ENCODE measurements at regions not wholly inside any gene's neighbourhood (a gene's known extent, or its start where the extent isn't known, plus 50 kb on each side); places are given as distances from the start of the nearest gene placed in this dataset.

DNA sequence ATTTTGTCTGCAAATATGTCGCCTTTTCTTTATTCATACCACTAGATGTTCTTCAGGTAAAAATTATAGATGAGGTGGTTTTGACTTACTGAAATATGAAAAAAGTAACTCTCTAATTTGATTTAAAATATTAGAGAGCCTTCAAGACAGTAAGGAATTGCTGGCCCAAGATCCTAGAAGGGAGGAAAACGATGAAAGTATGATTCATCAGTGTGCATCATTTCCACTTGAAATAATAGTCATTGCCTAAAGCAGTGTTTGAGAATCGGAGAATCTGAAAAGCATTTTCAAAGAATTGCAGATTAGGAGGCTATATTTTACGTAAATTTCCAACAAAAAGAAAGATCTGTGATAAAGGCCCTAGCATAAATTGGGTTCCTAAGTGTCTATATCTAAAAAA is 1707.9 kb upstream of the PRR20A start:
- no peak for DNase-seq
- H3K36me3 Mint-ChIP-seq = no peaks in the 10 kb centered on the region
- H3K27ac Mint-ChIP-seq = no peak overlapping the region
- no peak overlapping the region for H3K27ac ChIP-seq (ENCODE audit: low read depth, low read length)
- no peaks in the 10 kb centered on the region for H3K27me3 ChIP-seq (ENCODE audit: insufficient read depth, low read length, poor library complexity, severe bottlenecking)
- H3K36me3 ChIP-seq (ENCODE audit: insufficient read depth, low read length) = no peaks in the 10 kb centered on the region
- no peaks in the 10 kb centered on the region for H3K4me1 ChIP-seq (ENCODE audit: insufficient read depth, low read length)
- CTCF ChIA-PET = no interaction called here
- H3K4me3 ChIP-seq (ENCODE audit: low read length) = no peak overlapping the region
- POLR2A ChIA-PET = no interaction called here
- peaks cover 6 to 23% (median 10%) of the 10 kb centered on the region in 5 donors for H3K9me3 Mint-ChIP-seq
- H3K4me1 Mint-ChIP-seq = no peaks in the 10 kb centered on the region
- H3K9me3 ChIP-seq (ENCODE audit: low read length) = no peaks in the 10 kb centered on the region
- no peaks in the 10 kb centered on the region for H3K27me3 Mint-ChIP-seq
- H3K4me3 Mint-ChIP-seq = no peak overlapping the region

- Mint-ChIP-seq H3K4me3 (no peak overlapping the region), H3K9me3 (peaks cover 9 to 22% (median 18%) of the 10 kb centered on the region in 5 donors), H3K4me1 (no peaks in the 10 kb centered on the region), H3K36me3 (no peaks in the 10 kb centered on the region), H3K27ac (no peak overlapping the region), H3K27me3 (no peaks in the 10 kb centered on the region)
- POLR2A ChIA-PET = no interaction called here
- Histone ChIP-seq H3K9me3 (ENCODE audit: low read length) (no peaks in the 10 kb centered on the region), H3K36me3 (ENCODE audit: insufficient read depth, low read length) (no peaks in the 10 kb centered on the region), H3K27ac (ENCODE audit: low read depth, low read length) (no peak overlapping the region), H3K27me3 (ENCODE audit: insufficient read depth, low read length, poor library complexity, severe bottlenecking) (no peaks in the 10 kb centered on the region), H3K4me1 (ENCODE audit: insufficient read depth, low read length) (no peaks in the 10 kb centered on the region), H3K4me3 (ENCODE audit: low read length) (no peak overlapping the region)
- CTCF ChIA-PET = no interaction called here
- no peak for DNase-seq
These were observed 1703.6 kb upstream of the PRR20A start for GRCh38 chr13:55437162-55437561.

DNA sequence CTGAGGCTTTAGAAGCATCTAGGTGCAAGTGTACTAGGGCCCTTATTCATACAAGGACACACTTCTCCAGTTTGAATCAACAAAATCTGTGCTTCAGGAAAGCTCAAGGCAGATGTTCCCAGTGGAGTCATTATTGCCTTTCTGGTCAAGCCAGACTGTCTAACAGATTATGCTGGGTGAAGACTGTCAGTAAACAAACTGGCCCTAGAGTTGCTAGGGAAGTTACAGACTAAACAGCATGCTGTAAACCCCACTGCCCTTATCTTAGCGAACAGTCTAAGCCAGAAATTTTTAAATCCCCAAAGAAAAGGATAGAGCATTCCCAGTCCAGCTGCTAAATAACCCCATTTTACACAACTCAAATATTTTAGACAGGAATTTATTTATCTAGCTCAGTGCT is 1701.3 kb upstream of the PRR20A start:
- H3K27me3 Mint-ChIP-seq = no peaks in the 10 kb centered on the region
- no peaks in the 10 kb centered on the region for H3K4me1 ChIP-seq (ENCODE audit: insufficient read depth, low read length)
- no peaks in the 10 kb centered on the region for H3K36me3 Mint-ChIP-seq
- no peak overlapping the region for H3K4me3 ChIP-seq (ENCODE audit: low read length)
- H3K36me3 ChIP-seq (ENCODE audit: insufficient read depth, low read length) = no peaks in the 10 kb centered on the region
- DNase-seq = no peak
- no peak overlapping the region for H3K27ac Mint-ChIP-seq
- no peaks in the 10 kb centered on the region for H3K4me1 Mint-ChIP-seq
- no peak overlapping the region for H3K27ac ChIP-seq (ENCODE audit: low read depth, low read length)
- no peaks in the 10 kb centered on the region for H3K27me3 ChIP-seq (ENCODE audit: insufficient read depth, low read length, poor library complexity, severe bottlenecking)
- H3K9me3 ChIP-seq (ENCODE audit: low read length) = no peaks in the 10 kb centered on the region
- ChIA-PET CTCF (no interaction called here), POLR2A (no interaction called here)
- peaks cover 9 to 18% (median 15%) of the 10 kb centered on the region in 5 donors for H3K9me3 Mint-ChIP-seq
- no peak overlapping the region for H3K4me3 Mint-ChIP-seq

DNA sequence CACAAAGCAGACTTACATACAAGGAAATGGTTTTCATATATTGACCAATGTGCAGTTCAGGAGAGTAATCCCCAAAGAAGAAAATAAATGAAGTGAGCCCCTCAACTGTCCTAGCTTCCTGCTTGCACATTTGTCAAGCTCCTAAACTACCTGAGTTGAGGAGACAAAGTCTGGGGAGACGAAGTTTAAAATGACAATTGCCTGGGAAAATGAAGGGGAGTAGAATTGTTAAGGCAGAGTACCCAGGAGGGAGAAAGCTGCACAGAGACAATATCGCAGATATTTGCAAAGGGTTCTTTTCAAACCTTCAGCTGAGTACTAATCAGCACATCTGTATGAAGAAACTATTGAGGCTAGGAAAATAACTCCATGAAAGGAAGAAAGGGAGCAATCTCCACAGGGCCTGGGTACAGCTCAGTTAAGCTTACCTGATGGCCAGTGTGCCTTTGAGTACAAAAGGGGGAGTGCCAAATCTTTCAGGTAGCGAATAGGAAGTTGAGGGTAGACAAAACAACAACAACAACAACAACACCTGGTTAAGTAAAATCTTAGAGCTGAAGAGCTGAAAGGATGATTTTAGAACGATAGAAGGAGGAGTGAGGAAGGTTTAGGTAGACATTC is 1700.1 kb upstream of the PRR20A start:
- POLR2A ChIA-PET = no interaction called here
- Histone ChIP-seq H3K4me1 (ENCODE audit: insufficient read depth, low read length) (no peaks in the 10 kb centered on the region), H3K9me3 (ENCODE audit: low read length) (no peaks in the 10 kb centered on the region), H3K27ac (ENCODE audit: low read depth, low read length) (no peak overlapping the region), H3K4me3 (ENCODE audit: low read length) (no peak overlapping the region), H3K27me3 (ENCODE audit: insufficient read depth, low read length, poor library complexity, severe bottlenecking) (no peaks in the 10 kb centered on the region), H3K36me3 (ENCODE audit: insufficient read depth, low read length) (no peaks in the 10 kb centered on the region)
- Mint-ChIP-seq H3K36me3 (no peaks in the 10 kb centered on the region), H3K27ac (no peak overlapping the region), H3K4me3 (no peak overlapping the region), H3K9me3 (peaks cover 6 to 20% (median 11%) of the 10 kb centered on the region in 5 donors), H3K4me1 (no peaks in the 10 kb centered on the region), H3K27me3 (no peaks in the 10 kb centered on the region)
- CTCF ChIA-PET = no interaction called here
- DNase-seq = no peak

GRCh38 chr13:55464222-55464621 is 1676.5 kb upstream of the PRR20A start:
- Mint-ChIP-seq H3K36me3 (peaks cover 0 to 3% (median 0%) of the 10 kb centered on the region in 3 donors), H3K4me1 (no peaks in the 10 kb centered on the region), H3K27me3 (no peaks in the 10 kb centered on the region), H3K27ac (no peak overlapping the region), H3K4me3 (no peak overlapping the region), H3K9me3 (peaks cover 2 to 27% (median 15%) of the 10 kb centered on the region in 5 donors)
- ChIA-PET POLR2A (no interaction called here), CTCF (no interaction called here)
- Histone ChIP-seq H3K9me3 (ENCODE audit: low read length) (no peaks in the 10 kb centered on the region), H3K27ac (ENCODE audit: low read depth, low read length) (no peak overlapping the region), H3K4me3 (ENCODE audit: low read length) (no peak overlapping the region), H3K36me3 (ENCODE audit: insufficient read depth, low read length) (no peaks in the 10 kb centered on the region), H3K4me1 (ENCODE audit: insufficient read depth, low read length) (no peaks in the 10 kb centered on the region), H3K27me3 (ENCODE audit: insufficient read depth, low read length, poor library complexity, severe bottlenecking) (no peaks in the 10 kb centered on the region)
- no peak for DNase-seq

DNA sequence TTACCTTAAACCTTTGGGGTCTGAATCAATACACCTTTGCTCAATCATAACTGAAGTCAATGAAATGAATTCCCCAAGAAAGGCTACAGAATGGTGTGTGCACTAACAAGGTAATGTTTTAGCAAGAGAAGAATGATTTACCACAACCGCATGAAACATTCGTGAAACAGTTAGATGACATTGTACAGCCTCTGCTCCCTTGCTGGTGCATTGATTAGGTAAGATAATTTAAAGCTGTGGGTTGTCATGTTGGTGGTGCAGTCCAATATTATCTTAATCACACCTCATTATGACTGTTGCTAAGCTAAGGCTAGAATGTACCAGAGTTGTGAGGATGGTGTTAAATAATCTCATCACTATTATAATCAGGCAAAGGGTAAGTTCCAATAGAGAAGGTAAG is 1673.2 kb upstream of the PRR20A start:
- peaks cover 2 to 36% (median 17%) of the 10 kb centered on the region in 5 donors for H3K9me3 Mint-ChIP-seq
- no peak for DNase-seq
- H3K4me3 ChIP-seq (ENCODE audit: low read length) = no peak overlapping the region
- H3K4me1 ChIP-seq (ENCODE audit: insufficient read depth, low read length) = no peaks in the 10 kb centered on the region
- H3K36me3 Mint-ChIP-seq = no peaks in the 10 kb centered on the region
- no peaks in the 10 kb centered on the region for H3K27me3 Mint-ChIP-seq
- no peak overlapping the region for H3K27ac Mint-ChIP-seq
- no peaks in the 10 kb centered on the region for H3K9me3 ChIP-seq (ENCODE audit: low read length)
- no peak overlapping the region for H3K27ac ChIP-seq (ENCODE audit: low read depth, low read length)
- no peak overlapping the region for H3K4me3 Mint-ChIP-seq
- H3K36me3 ChIP-seq (ENCODE audit: insufficient read depth, low read length) = no peaks in the 10 kb centered on the region
- H3K4me1 Mint-ChIP-seq = no peaks in the 10 kb centered on the region
- ChIA-PET POLR2A (no interaction called here), CTCF (no interaction called here)
- H3K27me3 ChIP-seq (ENCODE audit: insufficient read depth, low read length, poor library complexity, severe bottlenecking) = no peaks in the 10 kb centered on the region

DNA sequence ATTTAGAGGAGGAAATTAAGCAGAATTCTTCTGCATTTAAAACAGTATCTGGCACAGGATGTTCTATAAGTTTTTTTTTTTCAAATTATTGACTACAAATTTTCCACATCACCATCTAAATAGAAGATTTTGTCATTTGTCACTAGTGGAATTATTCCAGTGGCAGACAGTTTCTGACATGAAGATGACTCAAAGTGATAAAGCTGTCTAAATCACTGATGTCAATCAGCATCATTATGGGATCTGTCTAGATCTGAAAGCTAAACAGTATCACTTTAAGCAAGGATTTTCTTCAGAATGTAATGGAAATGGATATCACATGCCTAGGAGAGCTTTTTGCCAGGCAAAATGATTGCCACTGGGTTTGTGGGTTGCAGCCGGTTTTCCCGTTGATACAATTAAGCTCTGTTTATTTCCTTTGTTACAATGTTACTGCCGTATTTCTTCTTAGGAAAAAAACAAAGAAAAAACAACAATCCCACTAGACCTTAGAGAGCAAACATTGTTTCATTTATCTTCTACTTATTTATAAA is 1657.0 kb upstream of the PRR20A start:
- Histone ChIP-seq H3K4me3 (ENCODE audit: low read length) (no peak overlapping the region), H3K9me3 (ENCODE audit: low read length) (no peaks in the 10 kb centered on the region), H3K36me3 (ENCODE audit: insufficient read depth, low read length) (no peaks in the 10 kb centered on the region), H3K27me3 (ENCODE audit: insufficient read depth, low read length, poor library complexity, severe bottlenecking) (no peaks in the 10 kb centered on the region), H3K27ac (ENCODE audit: low read depth, low read length) (no peak overlapping the region), H3K4me1 (ENCODE audit: insufficient read depth, low read length) (no peaks in the 10 kb centered on the region)
- Mint-ChIP-seq H3K36me3 (no peaks in the 10 kb centered on the region), H3K4me1 (no peaks in the 10 kb centered on the region), H3K4me3 (no peak overlapping the region), H3K9me3 (peaks cover 4 to 32% (median 17%) of the 10 kb centered on the region in 5 donors), H3K27me3 (no peaks in the 10 kb centered on the region), H3K27ac (no peak overlapping the region)
- ChIA-PET CTCF (no interaction called here), POLR2A (no interaction called here)
- DNase-seq = no peak

- Histone ChIP-seq H3K36me3 (ENCODE audit: insufficient read depth, low read length) (no peaks in the 10 kb centered on the region), H3K27me3 (ENCODE audit: insufficient read depth, low read length, poor library complexity, severe bottlenecking) (no peaks in the 10 kb centered on the region), H3K9me3 (ENCODE audit: low read length) (no peaks in the 10 kb centered on the region), H3K27ac (ENCODE audit: low read depth, low read length) (no peak overlapping the region), H3K4me1 (ENCODE audit: insufficient read depth, low read length) (no peaks in the 10 kb centered on the region), H3K4me3 (ENCODE audit: low read length) (no peak overlapping the region)
- Mint-ChIP-seq H3K9me3 (peaks cover 5 to 42% (median 7%) of the 10 kb centered on the region in 5 donors), H3K27ac (no peak overlapping the region), H3K36me3 (no peaks in the 10 kb centered on the region), H3K4me3 (no peak overlapping the region), H3K4me1 (no peaks in the 10 kb centered on the region), H3K27me3 (no peaks in the 10 kb centered on the region)
- ChIA-PET POLR2A (no interaction called here), CTCF (no interaction called here)
- no peak for DNase-seq
These were observed 1647.4 kb upstream of the PRR20A start for GRCh38 chr13:55493297-55493696.

DNA sequence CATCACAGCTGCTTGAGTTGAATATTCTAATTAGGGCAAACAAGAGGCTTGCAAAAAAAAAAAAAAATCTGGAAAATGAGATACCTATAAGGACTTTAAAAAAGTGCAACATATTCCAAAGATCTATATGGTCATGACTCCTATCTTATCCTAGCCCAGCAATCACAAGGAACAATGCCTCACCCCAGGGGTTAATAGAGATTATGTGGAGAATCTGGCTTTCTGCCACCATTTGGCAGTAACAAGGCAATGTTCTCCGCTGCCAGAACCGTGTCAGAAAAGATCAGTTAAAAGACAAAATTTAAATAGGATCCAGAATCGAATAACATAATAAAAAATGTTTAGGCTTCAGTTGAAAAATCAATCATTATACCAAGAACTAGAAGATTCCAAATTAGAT is 1643.2 kb upstream of the PRR20A start:
- no peak for DNase-seq
- Histone ChIP-seq H3K27ac (ENCODE audit: low read depth, low read length) (no peak overlapping the region), H3K4me1 (ENCODE audit: insufficient read depth, low read length) (no peaks in the 10 kb centered on the region), H3K36me3 (ENCODE audit: insufficient read depth, low read length) (no peaks in the 10 kb centered on the region), H3K27me3 (ENCODE audit: insufficient read depth, low read length, poor library complexity, severe bottlenecking) (no peaks in the 10 kb centered on the region), H3K9me3 (ENCODE audit: low read length) (no peaks in the 10 kb centered on the region), H3K4me3 (ENCODE audit: low read length) (no peak overlapping the region)
- POLR2A ChIA-PET = no interaction called here
- H3K27me3 Mint-ChIP-seq = no peaks in the 10 kb centered on the region
- CTCF ChIA-PET = no interaction called here
- peaks cover 6 to 32% (median 8%) of the 10 kb centered on the region in 5 donors for H3K9me3 Mint-ChIP-seq
- H3K4me1 Mint-ChIP-seq = no peaks in the 10 kb centered on the region
- H3K36me3 Mint-ChIP-seq = no peaks in the 10 kb centered on the region
- no peak overlapping the region for H3K4me3 Mint-ChIP-seq
- no peak overlapping the region for H3K27ac Mint-ChIP-seq

All from CD8-positive, alpha-beta memory T cell (primary cell).